Rectal smooth muscle tissue (tissue), 1 donor: ENCODE measurements at regions not wholly inside any gene's neighbourhood (a gene's known extent, or its start where the extent isn't known, plus 50 kb on each side); places are given as distances from the start of the nearest gene placed in this dataset.

Source experiments
- H3K27ac ChIP-seq: one replicate; pipeline ENCODE4 v1.7.0; 2013; ENCODE audit warnings: low read depth, low read length, inconsistent platforms
- H3K27me3 ChIP-seq: one replicate; pipeline ENCODE4 v1.7.0; 2013; ENCODE audit warnings: low read length; ENCODE audit not compliant: control insufficient read depth, insufficient read depth
- H3K36me3 ChIP-seq: one replicate; pipeline ENCODE4 v1.7.0; 2013; ENCODE audit warnings: low read length; ENCODE audit not compliant: control insufficient read depth, insufficient read depth
- H3K4me1 ChIP-seq: one replicate; pipeline ENCODE4 v1.7.0; 2013; ENCODE audit warnings: low read length; ENCODE audit not compliant: control insufficient read depth, insufficient read depth
- H3K4me3 ChIP-seq: one replicate; pipeline ENCODE4 v1.7.0; 2013; ENCODE audit warnings: low read length
- H3K9ac ChIP-seq: one replicate; pipeline ENCODE4 v1.7.0; 2013; ENCODE audit warnings: low read length

- Histone ChIP-seq H3K4me3 (no peak overlapping the region), H3K27ac (no peak overlapping the region), H3K9ac (no peak overlapping the region), H3K36me3 (no peaks in the 10 kb centered on the region), H3K4me1 (no peaks in the 10 kb centered on the region), H3K27me3 (no peaks in the 10 kb centered on the region)
Measured at GRCh38 chr18:72637721-72638120, 93.6 kb upstream of the CBLN2 start.

DNA sequence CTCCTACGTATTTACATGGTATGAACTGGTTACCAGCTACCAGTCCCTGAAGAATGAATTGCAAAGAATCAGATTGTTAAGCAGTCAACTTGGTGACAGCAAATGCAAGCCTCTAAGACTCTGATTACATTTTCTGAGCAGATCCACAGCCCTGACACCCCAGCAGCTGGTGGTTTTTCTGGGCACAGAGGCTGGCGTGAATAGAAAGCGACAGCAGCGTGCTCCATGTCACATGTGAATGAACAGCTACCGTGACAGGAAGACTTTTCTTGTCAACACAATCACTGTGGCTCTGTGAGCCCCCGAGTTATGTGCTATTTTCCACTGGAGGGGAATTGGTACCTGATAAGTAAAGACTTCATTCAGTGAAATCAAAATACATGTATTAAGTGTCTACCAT is 93.2 kb upstream of the CBLN2 start:
- Histone ChIP-seq H3K4me3 (no peak overlapping the region), H3K4me1 (no peaks in the 10 kb centered on the region), H3K36me3 (no peaks in the 10 kb centered on the region), H3K27me3 (no peaks in the 10 kb centered on the region), H3K27ac (no peak overlapping the region), H3K9ac (no peak overlapping the region)

DNA sequence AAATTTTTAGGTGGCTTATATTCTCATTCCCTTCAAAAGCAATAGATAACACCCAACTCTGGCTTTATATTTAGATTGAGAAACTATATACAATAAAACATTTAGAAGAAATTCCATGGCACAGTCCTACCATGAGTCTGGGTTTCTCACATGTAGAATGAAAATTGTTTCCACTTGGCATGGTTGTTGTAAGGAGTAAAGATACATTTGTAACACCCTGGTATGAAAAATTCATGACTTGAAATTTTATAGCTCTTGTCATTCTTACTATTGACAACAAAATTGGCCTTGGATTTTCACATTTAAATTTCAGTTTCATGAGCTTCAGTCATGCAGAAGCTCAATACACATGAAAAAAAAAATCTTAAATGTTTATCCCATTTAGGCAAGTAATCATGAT is 92.5 kb upstream of the CBLN2 start:
- Histone ChIP-seq H3K36me3 (no peaks in the 10 kb centered on the region), H3K27ac (no peak overlapping the region), H3K4me3 (no peak overlapping the region), H3K4me1 (no peaks in the 10 kb centered on the region), H3K9ac (no peak overlapping the region), H3K27me3 (no peaks in the 10 kb centered on the region)

- Histone ChIP-seq H3K9ac (no peak overlapping the region), H3K4me1 (no peaks in the 10 kb centered on the region), H3K4me3 (no peak overlapping the region), H3K27ac (no peak overlapping the region), H3K27me3 (no peaks in the 10 kb centered on the region), H3K36me3 (no peaks in the 10 kb centered on the region)
Measured at GRCh38 chr18:72634500-72634899, 90.4 kb upstream of the CBLN2 start.

GRCh38 chr18:72630991-72631390 is 86.8 kb upstream of the CBLN2 start:
- Histone ChIP-seq H3K27ac (no peak overlapping the region), H3K4me3 (no peak overlapping the region), H3K27me3 (no peaks in the 10 kb centered on the region), H3K4me1 (no peaks in the 10 kb centered on the region), H3K36me3 (no peaks in the 10 kb centered on the region), H3K9ac (no peak overlapping the region)

DNA sequence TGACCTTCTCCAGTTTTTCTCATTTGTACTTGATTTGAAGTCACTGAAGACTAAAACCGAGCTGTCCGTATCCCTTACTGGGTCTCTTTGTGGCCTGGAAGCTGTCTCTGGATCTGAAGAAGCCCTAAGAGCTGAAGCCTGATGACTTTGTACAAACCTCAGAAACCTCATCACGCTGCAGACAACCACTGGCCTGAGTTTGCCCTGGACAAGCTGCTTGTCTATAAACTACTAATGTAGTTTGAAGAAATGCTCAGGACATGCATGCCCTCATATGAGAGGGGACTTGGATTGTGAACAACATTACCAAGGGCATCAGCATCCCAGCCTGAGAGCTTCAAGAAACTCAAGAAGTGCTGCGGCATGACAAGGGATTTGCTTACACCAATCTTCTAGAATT is 79.3 kb upstream of the CBLN2 start:
- no peak overlapping the region for H3K4me3 ChIP-seq
- H3K36me3 ChIP-seq, result no peaks in the 10 kb centered on the region
- no peaks in the 10 kb centered on the region for H3K4me1 ChIP-seq
- no peak overlapping the region for H3K27ac ChIP-seq
- H3K9ac ChIP-seq, result no peak overlapping the region
- H3K27me3 ChIP-seq, result no peaks in the 10 kb centered on the region

- H3K9ac ChIP-seq, result no peak overlapping the region
- no peaks in the 10 kb centered on the region for H3K27me3 ChIP-seq
- no peak overlapping the region for H3K4me3 ChIP-seq
- no peak overlapping the region for H3K27ac ChIP-seq
- no peaks in the 10 kb centered on the region for H3K4me1 ChIP-seq
- H3K36me3 ChIP-seq, result no peaks in the 10 kb centered on the region
Measured at GRCh38 chr18:72613534-72613930, 69.4 kb upstream of the CBLN2 start.

- Histone ChIP-seq H3K4me1 (no peaks in the 10 kb centered on the region), H3K4me3 (no peak overlapping the region), H3K27ac (no peak overlapping the region), H3K27me3 (no peaks in the 10 kb centered on the region), H3K36me3 (no peaks in the 10 kb centered on the region), H3K9ac (no peak overlapping the region)
Measured at GRCh38 chr18:72612894-72613533, 68.9 kb upstream of the CBLN2 start.

GRCh38 chr18:72605376-72605775 is 61.2 kb upstream of the CBLN2 start:
- Histone ChIP-seq H3K9ac (no peak overlapping the region), H3K36me3 (no peaks in the 10 kb centered on the region), H3K27ac (no peak overlapping the region), H3K4me1 (no peaks in the 10 kb centered on the region), H3K27me3 (no peaks in the 10 kb centered on the region), H3K4me3 (no peak overlapping the region)

GRCh38 chr18:72601944-72602343 is 57.8 kb upstream of the CBLN2 start:
- Histone ChIP-seq H3K27me3 (no peaks in the 10 kb centered on the region), H3K36me3 (no peaks in the 10 kb centered on the region), H3K4me1 (no peaks in the 10 kb centered on the region), H3K4me3 (no peak overlapping the region), H3K9ac (no peak overlapping the region), H3K27ac (no peak overlapping the region)

- H3K27ac ChIP-seq, result no peak overlapping the region
- no peak overlapping the region for H3K4me3 ChIP-seq
- H3K4me1 ChIP-seq, result no peaks in the 10 kb centered on the region
- H3K36me3 ChIP-seq, result no peaks in the 10 kb centered on the region
- no peaks in the 10 kb centered on the region for H3K27me3 ChIP-seq
- no peak overlapping the region for H3K9ac ChIP-seq
Measured at GRCh38 chr18:72601481-72601880, 57.3 kb upstream of the CBLN2 start.
